HUES64 (cell line): ENCODE measurements at regions not wholly inside any gene's neighbourhood (a gene's known extent, or its start where the extent isn't known, plus 50 kb on each side); places are given as distances from the start of the nearest gene placed in this dataset.
"Not testable (repeated sequence)": the region's sequence is repeated elsewhere in the genome, so short reads cannot be mapped to it uniquely, and the experiment has no call there.

Experiments
- H3K27ac ChIP-seq: 2 replicates; pipeline ENCODE4 v1.7.0; 2013; ENCODE audit warnings: low read depth, low read length, inconsistent platforms
- H3K27me3 ChIP-seq: 2 replicates; pipeline ENCODE4 v1.6.1; 2013; ENCODE audit warnings: mild to moderate bottlenecking, low read length; ENCODE audit not compliant: insufficient read depth
- H3K36me3 ChIP-seq: 2 replicates; pipeline ENCODE4 v1.6.1; 2013; ENCODE audit warnings: mild to moderate bottlenecking, low read length; ENCODE audit not compliant: insufficient read depth
- H3K4me1 ChIP-seq: 2 replicates; pipeline ENCODE4 v1.6.1; 2013; ENCODE audit warnings: mild to moderate bottlenecking, low read length, moderate library complexity; ENCODE audit not compliant: insufficient read depth
- H3K4me3 ChIP-seq: 2 replicates; pipeline ENCODE4 v1.5.1; 2013; ENCODE audit warnings: mild to moderate bottlenecking, low read length, moderate library complexity
- H3K9ac ChIP-seq: 2 replicates; pipeline ENCODE4 v1.6.1; 2013; ENCODE audit warnings: mild to moderate bottlenecking, low read depth, low read length
- H3K9me3 ChIP-seq: 2 replicates; pipeline ENCODE4 v1.6.1; 2013; ENCODE audit warnings: low read depth, low read length; ENCODE audit not compliant: insufficient read depth
- WGBS: fragments of 150-250, 120-280 bp; methylation state at CpG from one replicate; pipeline ENCODE4 v1.1.7; 2013; ENCODE audit warnings: missing lambda C conversion rate; 5-methylcytosine and 5-hydroxymethylcytosine counted together

GRCh38 chr14:37820810-37821209 is 225.4 kb downstream of the TTC6 start:
- not testable (repeated sequence) for H3K9me3 ChIP-seq, H3K4me3 ChIP-seq, H3K27ac ChIP-seq, H3K4me1 ChIP-seq, H3K27me3 ChIP-seq, H3K9ac ChIP-seq, H3K36me3 ChIP-seq

GRCh38 chr14:37824939-37825712 is 229.7 kb downstream of the TTC6 start:
- Histone ChIP-seq H3K9me3 (no peaks in the 10 kb centered on the region), H3K36me3 (no peaks in the 10 kb centered on the region)

GRCh38 chr14:37826869-37827268 is 231.4 kb downstream of the TTC6 start:
- Histone ChIP-seq H3K27ac (no peak overlapping the region), H3K9ac (no peak overlapping the region), H3K36me3 (no peaks in the 10 kb centered on the region), H3K4me1 (no peaks in the 10 kb centered on the region), H3K9me3 (peaks cover 11% of the 10 kb centered on the region), H3K27me3 (no peaks in the 10 kb centered on the region), H3K4me3 (no peak overlapping the region)
- WGBS, result 96% methylated on average over 1 of the region's 1 CpG

More at GRCh38 chr14:37824939-37825712, 229.7 kb downstream of the TTC6 start:
- Histone ChIP-seq H3K4me1 (no peaks in the 10 kb centered on the region), H3K27me3 (no peaks in the 10 kb centered on the region), H3K27ac (no peak overlapping the region), H3K4me3 (no peak overlapping the region), H3K9ac (no peak overlapping the region)
- 81% methylated on average over 2 of the region's 3 CpGs for WGBS

- no peaks in the 10 kb centered on the region for H3K27me3 ChIP-seq
Measured at GRCh38 chr14:37830271-37830670, 234.8 kb downstream of the TTC6 start.

GRCh38 chr14:37834275-37834674 is 238.8 kb downstream of the TTC6 start:
- Histone ChIP-seq H3K4me3 (no peak overlapping the region), H3K4me1 (no peaks in the 10 kb centered on the region), H3K27me3 (no peaks in the 10 kb centered on the region), H3K9me3 (peaks cover 21% of the 10 kb centered on the region), H3K27ac (no peak overlapping the region), H3K9ac (no peak overlapping the region), H3K36me3 (no peaks in the 10 kb centered on the region)
- whole genome bisulfite sequencing, result no CpG with 5 or more reads among the region's 1 CpG

More at GRCh38 chr14:37830271-37830670, 234.8 kb downstream of the TTC6 start:
- Histone ChIP-seq H3K9me3 (peaks cover 21% of the 10 kb centered on the region), H3K9ac (no peak overlapping the region), H3K4me1 (no peaks in the 10 kb centered on the region), H3K27ac (no peak overlapping the region), H3K36me3 (no peaks in the 10 kb centered on the region), H3K4me3 (no peak overlapping the region)

- not testable (repeated sequence) for H3K27ac ChIP-seq, H3K9ac ChIP-seq, H3K9me3 ChIP-seq, H3K36me3 ChIP-seq, H3K4me3 ChIP-seq, H3K4me1 ChIP-seq, H3K27me3 ChIP-seq
- WGBS, result 43% methylated on average over 2 of the region's 5 CpGs
Measured at GRCh38 chr14:37838778-37839177, 243.3 kb downstream of the TTC6 start.

GRCh38 chr14:37841039-37841438 is 245.6 kb downstream of the TTC6 start:
- H3K27ac ChIP-seq, H3K4me1 ChIP-seq, H3K36me3 ChIP-seq, H3K9ac ChIP-seq, H3K9me3 ChIP-seq, H3K27me3 ChIP-seq, H3K4me3 ChIP-seq: not testable (repeated sequence)
- 89% methylated on average over 4 of the region's 4 CpGs for WGBS

GRCh38 chr14:37842106-37842505 is 246.7 kb downstream of the TTC6 start:
- H3K9me3 ChIP-seq, result no peaks in the 10 kb centered on the region
- 92% methylated on average over 2 of the region's 3 CpGs for WGBS
- no peak overlapping the region for H3K27ac ChIP-seq
- H3K36me3 ChIP-seq, result no peaks in the 10 kb centered on the region
- no peaks in the 10 kb centered on the region for H3K4me1 ChIP-seq
- H3K9ac ChIP-seq, result no peak overlapping the region
- H3K4me3 ChIP-seq, result no peak overlapping the region
- no peaks in the 10 kb centered on the region for H3K27me3 ChIP-seq

- no peaks in the 10 kb centered on the region for H3K9me3 ChIP-seq
- WGBS, result 95% methylated on average over 8 of the region's 8 CpGs
- no peaks in the 10 kb centered on the region for H3K4me1 ChIP-seq
- H3K36me3 ChIP-seq, result no peaks in the 10 kb centered on the region
- no peak overlapping the region for H3K4me3 ChIP-seq
- no peak overlapping the region for H3K27ac ChIP-seq
- no peak overlapping the region for H3K9ac ChIP-seq
- no peaks in the 10 kb centered on the region for H3K27me3 ChIP-seq
Measured at GRCh38 chr14:37843954-37844607, 248.7 kb downstream of the TTC6 start.

GRCh38 chr14:37844614-37845013 is 249.2 kb downstream of the TTC6 start:
- no peak overlapping the region for H3K4me3 ChIP-seq
- H3K9me3 ChIP-seq, result no peaks in the 10 kb centered on the region
- no peak overlapping the region for H3K9ac ChIP-seq
- H3K36me3 ChIP-seq, result no peaks in the 10 kb centered on the region
- no peaks in the 10 kb centered on the region for H3K27me3 ChIP-seq
- no peak overlapping the region for H3K27ac ChIP-seq
- 82% methylated on average over 2 of the region's 2 CpGs for WGBS
- no peaks in the 10 kb centered on the region for H3K4me1 ChIP-seq

GRCh38 chr14:37848985-37849621 is 253.7 kb downstream of the TTC6 start:
- no peak overlapping the region for H3K4me3 ChIP-seq
- no peaks in the 10 kb centered on the region for H3K27me3 ChIP-seq
- no peaks in the 10 kb centered on the region for H3K4me1 ChIP-seq
- no peaks in the 10 kb centered on the region for H3K9me3 ChIP-seq
- 95% methylated on average over 2 of the region's 2 CpGs for WGBS
- no peak overlapping the region for H3K9ac ChIP-seq
- H3K27ac ChIP-seq, result no peak overlapping the region
- no peaks in the 10 kb centered on the region for H3K36me3 ChIP-seq
